ENCODE measurements at regions not wholly inside any gene's neighbourhood (a gene's known extent, or its start where the extent isn't known, plus 50 kb on each side); places are given as distances from the start of the nearest gene placed in this dataset.

DNA sequence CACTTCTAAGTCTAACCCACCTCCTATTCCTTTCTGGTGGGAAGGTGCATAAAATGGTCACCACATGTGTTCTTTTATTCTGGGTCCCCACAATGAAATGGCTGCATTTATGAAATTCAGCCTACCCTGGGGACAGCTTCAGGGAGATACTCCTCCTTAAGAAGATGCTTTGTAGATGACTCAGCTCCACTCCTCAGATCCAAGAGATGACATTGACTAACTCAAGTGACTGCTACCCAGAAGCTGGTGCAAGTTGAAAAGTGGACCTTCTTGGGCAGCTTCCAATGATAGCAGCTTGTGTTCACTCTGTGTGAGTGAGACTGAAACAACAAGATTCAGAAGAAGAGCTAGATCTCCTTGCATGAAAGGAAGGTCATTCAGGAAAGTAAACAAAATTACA lies 113.4 kb downstream of the SCP2D1 start:
- no peaks in the 10 kb centered on the region for H3K79me2 ChIP-seq (ENCODE audit: insufficient read depth)
- no peaks in the 10 kb centered on the region for H3F3A ChIP-seq (replicated peaks; ENCODE audit: insufficient read depth)
- DNase-seq, result no peak
- no peaks in the 10 kb centered on the region for H3K27me3 ChIP-seq (ENCODE audit: insufficient read depth)
- no peaks in the 10 kb centered on the region for H4K20me1 ChIP-seq (ENCODE audit: insufficient read depth)
- H3K4me2 ChIP-seq, result no peak overlapping the region
- no peaks in the 10 kb centered on the region for H3K9me3 ChIP-seq
- no peaks in the 10 kb centered on the region for H3K4me1 ChIP-seq (ENCODE audit: control insufficient read depth in 1 of 2, insufficient read depth in 2 of 2, low read depth in 1 of 2, low read length in 1 of 2)
- TF ChIP-seq, protein P1, sequence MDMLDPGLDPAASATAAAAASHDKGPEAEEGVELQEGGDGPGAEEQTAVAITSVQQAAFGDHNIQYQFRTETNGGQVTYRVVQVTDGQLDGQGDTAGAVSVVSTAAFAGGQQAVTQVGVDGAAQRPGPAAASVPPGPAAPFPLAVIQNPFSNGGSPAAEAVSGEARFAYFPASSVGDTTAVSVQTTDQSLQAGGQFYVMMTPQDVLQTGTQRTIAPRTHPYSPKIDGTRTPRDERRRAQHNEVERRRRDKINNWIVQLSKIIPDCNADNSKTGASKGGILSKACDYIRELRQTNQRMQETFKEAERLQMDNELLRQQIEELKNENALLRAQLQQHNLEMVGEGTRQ (IDR thresholded peaks at IDR 0.05; ENCODE audit: borderline replicate concordance, low read depth, low read length), result no peak
- TF ChIP-seq, protein P2, sequence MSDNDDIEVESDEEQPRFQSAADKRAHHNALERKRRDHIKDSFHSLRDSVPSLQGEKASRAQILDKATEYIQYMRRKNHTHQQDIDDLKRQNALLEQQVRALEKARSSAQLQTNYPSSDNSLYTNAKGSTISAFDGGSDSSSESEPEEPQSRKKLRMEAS (IDR thresholded peaks at IDR 0.05; ENCODE audit: low read depth), result no peak
- TF ChIP-seq CHD2 (IDR thresholded peaks at IDR 0.05; ENCODE audit: low read length, partially characterized antibody), result no peak
- TF ChIP-seq NRF1 (IDR thresholded peaks at IDR 0.05; ENCODE audit: low read depth, low read length), result no peak
- H3K9me2 ChIP-seq, result no peaks in the 10 kb centered on the region
- no peak overlapping the region for H2AFZ ChIP-seq (ENCODE audit: low read depth)
- POLR2A ChIA-PET, result no interaction called here
- H3K36me3 ChIP-seq (replicated peaks in 1 of 2; ENCODE audit: control insufficient read depth in 1 of 2, insufficient read depth in 2 of 2, low read length in 1 of 2), result no peaks in the 10 kb centered on the region
- H3K9ac ChIP-seq, result no peak overlapping the region
- CTCF ChIA-PET, result no interaction called here
- no peak overlapping the region for H3K27ac ChIP-seq (ENCODE audit: low read depth in 2 of 2, low read length in 1 of 2)
- H3K4me3 ChIP-seq (ENCODE audit: low read depth in 2 of 2, low read length in 1 of 2), result no peak overlapping the region

DNA sequence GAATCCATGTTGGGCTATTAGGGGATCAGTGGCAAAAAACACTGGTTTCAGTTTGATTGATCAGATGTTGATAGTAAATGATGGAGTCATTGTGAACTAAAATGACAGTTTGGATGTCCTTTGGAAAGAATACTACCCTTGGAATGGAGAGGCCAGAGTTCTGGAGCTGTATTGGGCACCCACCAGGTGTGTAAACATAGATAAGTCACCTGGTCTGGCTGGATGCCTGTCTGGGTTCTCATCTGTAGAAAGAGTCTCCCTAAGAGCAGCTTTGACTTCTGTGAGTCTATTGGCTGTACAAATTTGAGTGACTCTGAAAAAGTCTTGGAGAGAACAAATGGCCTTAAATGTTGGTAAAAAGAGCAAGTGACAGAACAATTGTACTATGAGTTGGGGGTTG lies 115.0 kb downstream of the SCP2D1 start:
- H3K4me1 ChIP-seq (ENCODE audit: control insufficient read depth in 1 of 2, insufficient read depth in 2 of 2, low read depth in 1 of 2, low read length in 1 of 2), result no peaks in the 10 kb centered on the region
- no peak overlapping the region for H3K4me3 ChIP-seq (ENCODE audit: low read depth in 2 of 2, low read length in 1 of 2)
- no peak for DNase-seq
- ChIA-PET CTCF (no interaction called here), POLR2A (no interaction called here)
- no peaks in the 10 kb centered on the region for H3F3A ChIP-seq (replicated peaks; ENCODE audit: insufficient read depth)
- no peaks in the 10 kb centered on the region for H3K27me3 ChIP-seq (ENCODE audit: insufficient read depth)
- H3K4me2 ChIP-seq, result no peak overlapping the region
- H4K20me1 ChIP-seq (ENCODE audit: insufficient read depth), result no peaks in the 10 kb centered on the region
- no peaks in the 10 kb centered on the region for H3K79me2 ChIP-seq (ENCODE audit: insufficient read depth)
- TF ChIP-seq TAF1 (IDR thresholded peaks at IDR 0.05; ENCODE audit: borderline replicate concordance, low read depth, low read length), result no peak
- TF ChIP-seq RFX5 (IDR thresholded peaks at IDR 0.05; ENCODE audit: low read length), result no peak
- no peak for TF ChIP-seq RXRA (IDR thresholded peaks at IDR 0.05; ENCODE audit: borderline replicate concordance, low read depth)
- TF ChIP-seq, protein P3, sequence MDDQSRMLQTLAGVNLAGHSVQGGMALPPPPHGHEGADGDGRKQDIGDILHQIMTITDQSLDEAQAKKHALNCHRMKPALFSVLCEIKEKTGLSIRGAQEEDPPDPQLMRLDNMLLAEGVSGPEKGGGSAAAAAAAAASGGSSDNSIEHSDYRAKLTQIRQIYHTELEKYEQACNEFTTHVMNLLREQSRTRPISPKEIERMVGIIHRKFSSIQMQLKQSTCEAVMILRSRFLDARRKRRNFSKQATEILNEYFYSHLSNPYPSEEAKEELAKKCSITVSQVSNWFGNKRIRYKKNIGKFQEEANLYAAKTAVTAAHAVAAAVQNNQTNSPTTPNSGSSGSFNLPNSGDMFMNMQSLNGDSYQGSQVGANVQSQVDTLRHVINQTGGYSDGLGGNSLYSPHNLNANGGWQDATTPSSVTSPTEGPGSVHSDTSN (IDR thresholded peaks at IDR 0.05), result no peak
- TF ChIP-seq, protein P2 (IDR thresholded peaks at IDR 0.05; ENCODE audit: low read depth), result no peak
- TF ChIP-seq TCF12 (IDR thresholded peaks at IDR 0.05), result no peak
- no peak for TF ChIP-seq EZH2phosphoT487 (IDR thresholded peaks at IDR 0.05; ENCODE audit: borderline replicate concordance, low read depth)
- no peak for TF ChIP-seq JUND (IDR thresholded peaks at IDR 0.05)
- TF ChIP-seq, protein P4, sequence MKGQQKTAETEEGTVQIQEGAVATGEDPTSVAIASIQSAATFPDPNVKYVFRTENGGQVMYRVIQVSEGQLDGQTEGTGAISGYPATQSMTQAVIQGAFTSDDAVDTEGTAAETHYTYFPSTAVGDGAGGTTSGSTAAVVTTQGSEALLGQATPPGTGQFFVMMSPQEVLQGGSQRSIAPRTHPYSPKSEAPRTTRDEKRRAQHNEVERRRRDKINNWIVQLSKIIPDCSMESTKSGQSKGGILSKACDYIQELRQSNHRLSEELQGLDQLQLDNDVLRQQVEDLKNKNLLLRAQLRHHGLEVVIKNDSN (IDR thresholded peaks at IDR 0.05; ENCODE audit: borderline replicate concordance, low read depth), result no peak
- no peaks in the 10 kb centered on the region for H3K36me3 ChIP-seq (replicated peaks in 1 of 2; ENCODE audit: control insufficient read depth in 1 of 2, insufficient read depth in 2 of 2, low read length in 1 of 2)
- H3K9me3 ChIP-seq, result no peaks in the 10 kb centered on the region
- no peaks in the 10 kb centered on the region for H3K9me2 ChIP-seq
- H3K27ac ChIP-seq (ENCODE audit: low read depth in 2 of 2, low read length in 1 of 2), result no peak overlapping the region
- H2AFZ ChIP-seq (ENCODE audit: low read depth), result no peak overlapping the region
- H3K9ac ChIP-seq, result no peak overlapping the region
